CD4-positive, alpha-beta T cell treated with Interleukin-15 for 1 hour (primary cell): ENCODE measurements at regions not wholly inside any gene's neighbourhood (a gene's known extent, or its start where the extent isn't known, plus 50 kb on each side); places are given as distances from the start of the nearest gene placed in this dataset.

Experiments used
- DNase-seq: peaks from one replicate; pipeline ENCODE4 v3.0.0-alpha.2; 2020

- no peak for DNase-seq
These were observed 115.7 kb upstream of the SALL4 start for GRCh38 chr20:51917886-51918535.

- no peak for DNase-seq
These were observed 113.9 kb upstream of the SALL4 start for GRCh38 chr20:51916244-51916643.

- DNase-seq, result no peak
These were observed 112.4 kb upstream of the SALL4 start for GRCh38 chr20:51914758-51915157.

- DNase-seq, result no peak
These were observed 108.2 kb upstream of the SALL4 start for GRCh38 chr20:51910321-51911050.

- DNase-seq, result no peak
These were observed 104.4 kb upstream of the SALL4 start for GRCh38 chr20:51906679-51907078.

GRCh38 chr20:51906049-51906448 lies 103.7 kb upstream of the SALL4 start:
- no peak for DNase-seq

GRCh38 chr20:51902933-51903332 lies 100.6 kb upstream of the SALL4 start:
- no peak for DNase-seq

- DNase-seq, result no peak
These were observed 98.1 kb upstream of the SALL4 start for GRCh38 chr20:51900443-51900842.

- no peak for DNase-seq
These were observed 97.4 kb upstream of the SALL4 start for GRCh38 chr20:51899674-51900073.

GRCh38 chr20:51898788-51899187 lies 96.5 kb upstream of the SALL4 start:
- DNase-seq, result no peak

GRCh38 chr20:51894619-51895018 lies 92.3 kb upstream of the SALL4 start:
- DNase-seq, result no peak

GRCh38 chr20:51894201-51894600 lies 91.9 kb upstream of the SALL4 start:
- DNase-seq, result no peak

- DNase-seq, result no peak
These were observed 91.4 kb upstream of the SALL4 start for GRCh38 chr20:51893723-51894122.

GRCh38 chr20:51890003-51890402 lies 87.7 kb upstream of the SALL4 start:
- DNase-seq, result no peak

- DNase-seq, result no peak
These were observed 87.1 kb upstream of the SALL4 start for GRCh38 chr20:51889466-51889865.

GRCh38 chr20:51888291-51888690 lies 86.0 kb upstream of the SALL4 start:
- no peak for DNase-seq

- DNase-seq, result no peak
These were observed 84.7 kb upstream of the SALL4 start for GRCh38 chr20:51886891-51887608.

- DNase-seq, result no peak
These were observed 84.0 kb upstream of the SALL4 start for GRCh38 chr20:51886341-51886740.

GRCh38 chr20:51884561-51884960 lies 82.2 kb upstream of the SALL4 start:
- DNase-seq, result no peak

GRCh38 chr20:51880188-51880587 lies 77.9 kb upstream of the SALL4 start:
- DNase-seq, result no peak

GRCh38 chr20:51876313-51876940 lies 74.1 kb upstream of the SALL4 start:
- DNase-seq, result no peak

- no peak for DNase-seq
These were observed 71.3 kb upstream of the SALL4 start for GRCh38 chr20:51873652-51874051.

- DNase-seq, result no peak
These were observed 69.6 kb upstream of the SALL4 start for GRCh38 chr20:51871943-51872342.

- DNase-seq, result no peak
These were observed 66.7 kb upstream of the SALL4 start for GRCh38 chr20:51869002-51869401.
